PC-9 (cell line): ENCODE measurements at regions not wholly inside any gene's neighbourhood (a gene's known extent, or its start where the extent isn't known, plus 50 kb on each side); places are given as distances from the start of the nearest gene placed in this dataset.

Source experiments
- BruUV-seq: library from RNA; stranded (reverse); fragments of 400-500 nt; replicated peaks from 2 replicates; lab custom pipeline; 2021; lab: Mats Ljungman, UMichigan
- CTCF ChIA-PET: fragments of 300-600 bp; sonication (Branson Sonifier 250); formaldehyde crosslinking; loops from one replicate; lab custom pipeline; 2022; ENCODE audit warnings: antibody characterized with exemption; lab: Charles Lee
- POLR2A ChIA-PET: fragments of 300-600 bp; sonication (Branson Sonifier 250); formaldehyde crosslinking; loops from one replicate; lab custom pipeline; 2022; ENCODE audit warnings: antibody characterized with exemption; ENCODE audit not compliant: unreplicated experiment; lab: Charles Lee
- DNase-seq, 2 experiments: peaks; one replicate each; pipeline versions ENCODE4 v3.0.0 to v3.0.0-alpha.2; 2015 to 2022; ENCODE audit warnings: mixed read lengths in 1 of 2
- H2AFZ ChIP-seq: fragments of 200-600 bp; sonication (generic); 2 replicates; pipeline ENCODE4 v1.8.1; 2017; ENCODE audit warnings: antibody characterized with exemption
- H3F3A ChIP-seq: fragments of 200-600 bp; sonication (generic); 2 replicates; pipeline ENCODE4 v1.8.1; 2017; ENCODE audit warnings: antibody characterized with exemption, mild to moderate bottlenecking, low read depth; ENCODE audit not compliant: insufficient read depth
- H3K27ac ChIP-seq: fragments of 200-600 bp; sonication (generic); 2 replicates; pipeline ENCODE4 v1.6.1; 2016; ENCODE audit warnings: mixed run types
- H3K27me3 ChIP-seq: fragments of 200-600 bp; sonication (generic); 2 replicates; pipeline ENCODE4 v1.6.1; 2016; ENCODE audit warnings: low read depth, mixed run types; ENCODE audit not compliant: insufficient read depth
- H3K36me3 ChIP-seq: fragments of 200-600 bp; sonication (generic); 2 replicates; pipeline ENCODE4 v1.6.1; 2016; ENCODE audit warnings: low read depth, mixed run types
- H3K4me1 ChIP-seq: fragments of 200-600 bp; sonication (generic); replicated peaks from 2 replicates; pipeline ENCODE4 v1.6.1; 2016; ENCODE audit warnings: mixed run types; ENCODE audit not compliant: insufficient read depth
- H3K4me2 ChIP-seq: fragments of 200-600 bp; sonication (generic); 2 replicates; pipeline ENCODE4 v1.6.1; 2017; ENCODE audit warnings: mixed run types
- H3K4me3 ChIP-seq: fragments of 200-600 bp; sonication (generic); 2 replicates; pipeline ENCODE4 v1.6.1; 2016; ENCODE audit warnings: mixed run types
- H3K79me2 ChIP-seq: fragments of 200-600 bp; sonication (generic); 2 replicates; pipeline ENCODE4 v1.6.1; 2017; ENCODE audit warnings: low read depth, mixed run types
- H3K9me2 ChIP-seq: fragments of 200-600 bp; sonication (generic); 2 replicates; pipeline ENCODE4 v1.8.1; 2017; ENCODE audit warnings: mild to moderate bottlenecking; ENCODE audit not compliant: insufficient read depth
- H3K9me3 ChIP-seq: fragments of 200-600 bp; sonication (generic); 2 replicates; pipeline ENCODE4 v1.8.1; 2016; ENCODE audit warnings: low read depth; ENCODE audit not compliant: insufficient read depth
- H4K20me1 ChIP-seq: fragments of 200-600 bp; sonication (generic); 2 replicates; pipeline ENCODE4 v1.8.1; 2017; ENCODE audit not compliant: insufficient read depth
- CTCF ChIP-seq: fragments of 200-600 bp; sonication (generic); conservative IDR thresholded peaks from 2 replicates; pipeline ENCODE4 v1.6.1; 2017; ENCODE audit warnings: mixed run types, antibody characterized with exemption, mild to moderate bottlenecking, moderate library complexity
- EZH2 ChIP-seq: fragments of 200-600 bp; sonication (generic); IDR thresholded peaks from 2 replicates; pipeline ENCODE4 v1.8.0; 2017; ENCODE audit warnings: antibody characterized with exemption, low read depth
- intact Hi-C: fragments of 100-400 bp; cut with micrococcal nuclease; formaldehyde crosslinking; loops from one replicate; pipeline ENCODE4 v1.10.0; 2022; ENCODE audit not compliant: unreplicated experiment

- Histone ChIP-seq H3K36me3 (no peaks in the 10 kb centered on the region), H3K79me2 (no peaks in the 10 kb centered on the region), H4K20me1 (no peaks in the 10 kb centered on the region), H3K27me3 (no peaks in the 10 kb centered on the region), H3K4me1 (no peaks in the 10 kb centered on the region), H3K9me2 (no peaks in the 10 kb centered on the region), H3K4me3 (no peak overlapping the region), H3K27ac (no peak overlapping the region), H2AFZ (no peak overlapping the region), H3K4me2 (no peak overlapping the region), H3F3A (no peaks in the 10 kb centered on the region), H3K9me3 (no peaks in the 10 kb centered on the region; the same call in 1 of the 2 replicates)
- DNase-seq = no peak
- intact Hi-C loops = no loop called here
- no TSS peak for BruUV-seq
- TF ChIP-seq CTCF = no peak
- TF ChIP-seq EZH2 = no peak
- ChIA-PET POLR2A (no interaction called here), CTCF (no interaction called here)
These were observed 383.0 kb downstream of the LRIG3 start for GRCh38 chr12:58537278-58537677.

- ChIA-PET CTCF (interaction anchor here (1.7 kb wide), 1 partner anchor 612 kb away, joined by 6 read pairs; no protein-coding TSS in a partner anchor), POLR2A (interaction anchor here (0.6 kb wide), 1 partner anchor 13 kb away, joined by 5 read pairs; no protein-coding TSS in a partner anchor)
- H3K79me2 ChIP-seq = no peaks in the 10 kb centered on the region
- no peaks in the 10 kb centered on the region for H4K20me1 ChIP-seq
- no peaks in the 10 kb centered on the region for H3K27me3 ChIP-seq
- no peaks in the 10 kb centered on the region for H3K36me3 ChIP-seq
- H2AFZ ChIP-seq = no peak overlapping the region
- intact Hi-C loops = no loop called here
- H3K4me2 ChIP-seq = no peak overlapping the region
- TF ChIP-seq CTCF (no peak), EZH2 (no peak)
- peaks cover 3% of the 10 kb centered on the region; the same call in 1 of the 2 replicates for H3K9me3 ChIP-seq
- H3K27ac ChIP-seq = no peak overlapping the region
- H3K4me1 ChIP-seq = no peaks in the 10 kb centered on the region
- no peak for DNase-seq
- BruUV-seq = no TSS peak
- no peaks in the 10 kb centered on the region for H3F3A ChIP-seq
- H3K4me3 ChIP-seq = no peak overlapping the region
- no peaks in the 10 kb centered on the region for H3K9me2 ChIP-seq
These were observed 381.0 kb downstream of the LRIG3 start for GRCh38 chr12:58539295-58539694.

GRCh38 chr12:58540480-58541299, 379.6 kb downstream of the LRIG3 start:
- Histone ChIP-seq H3K9me3 (peaks cover 3% of the 10 kb centered on the region; the same call in 1 of the 2 replicates), H4K20me1 (no peaks in the 10 kb centered on the region), H3K4me3 (no peak overlapping the region), H3K27me3 (no peaks in the 10 kb centered on the region), H3K9me2 (no peaks in the 10 kb centered on the region), H3K36me3 (no peaks in the 10 kb centered on the region), H3K4me1 (no peaks in the 10 kb centered on the region), H3K27ac (no peak overlapping the region), H3K4me2 (no peak overlapping the region), H3K79me2 (no peaks in the 10 kb centered on the region), H2AFZ (no peak overlapping the region), H3F3A (no peaks in the 10 kb centered on the region)
- DNase-seq = peak in 1 of 2 experiments; percentile 46
- ChIA-PET POLR2A (no interaction called here), CTCF (interaction anchor here (0.6 to 1.7 kb wide), 5 partner anchors 113 to 611 kb away, joined by 3 to 6 read pairs (median 4); no protein-coding TSS in a partner anchor)
- no peak for TF ChIP-seq EZH2
- TF ChIP-seq CTCF = peak; percentile 53
- no TSS peak for BruUV-seq
- intact Hi-C loops = loop anchor here (1.0 to 5.0 kb wide), 2 partner anchors 193 to 610 kb away; no protein-coding TSS in a partner anchor
